PFSK-1 (cell line): ENCODE measurements at regions not wholly inside any gene's neighbourhood (a gene's known extent, or its start where the extent isn't known, plus 50 kb on each side); places are given as distances from the start of the nearest gene placed in this dataset.

Source experiments
- POLR2AphosphoS5 ChIP-seq: IDR thresholded peaks from 2 replicates; pipeline ENCODE4 v1.6.1; 2012; ENCODE audit warnings: low read depth, mild to moderate bottlenecking, control low read depth, low read length, moderate library complexity
- REST ChIP-seq, 2 experiments: IDR thresholded peaks; 2 replicates each; pipeline versions ENCODE4 v1.6.1 to v1.8.0; 2011 to 2012; ENCODE audit warnings: low read depth in 2 of 2, low read length in 2 of 2, control low read depth in 1 of 2, inconsistent platforms in 1 of 2, mild to moderate bottlenecking in 1 of 2, moderate library complexity in 1 of 2; ENCODE audit not compliant: insufficient read depth in 1 of 2
- SIN3A ChIP-seq: IDR thresholded peaks from 2 replicates; pipeline ENCODE4 v1.6.1; 2012; ENCODE audit warnings: mild to moderate bottlenecking, low read length, moderate library complexity, borderline replicate concordance; ENCODE audit not compliant: insufficient read depth
- TAF1 ChIP-seq: IDR thresholded peaks from 2 replicates; pipeline ENCODE4 v1.6.1; 2012; ENCODE audit warnings: low read length, control low read depth, borderline replicate concordance; ENCODE audit not compliant: insufficient read depth

GRCh38 chr11:44421090-44421675 lies 111.2 kb upstream of the ALX4 start:
- TF ChIP-seq POLR2AphosphoS5, result no peak
- TF ChIP-seq REST (IDR thresholded peaks at IDR 0.05; ENCODE audit: insufficient read depth in 1 of 2, low read depth in 2 of 2, low read length in 2 of 2), result no peak
- TF ChIP-seq TAF1, result no peak
- TF ChIP-seq SIN3A, result no peak
